ENCODE measurements at regions not wholly inside any gene's neighbourhood (a gene's known extent, or its start where the extent isn't known, plus 50 kb on each side); places are given as distances from the start of the nearest gene placed in this dataset.

GRCh38 chr3:78274475-78275065 is 1234.7 kb downstream of the ROBO2 start:
- no peak for TF ChIP-seq CTCF (IDR thresholded peaks at IDR 0.05; ENCODE audit: low read depth, low read length)
- H3K4me1 ChIP-seq (ENCODE audit: low read depth) = no peaks in the 10 kb centered on the region
- DNase-seq (ENCODE audit: low read depth in 1 of 2, low spot score in 1 of 2) = no peak
- H3K27me3 ChIP-seq = no peaks in the 10 kb centered on the region
- no peak overlapping the region for H3K4me3 ChIP-seq
- no peak overlapping the region for H3K27ac ChIP-seq
- no peaks in the 10 kb centered on the region for H3K36me3 ChIP-seq
- H3K9me3 ChIP-seq (ENCODE audit: low read depth) = no peaks in the 10 kb centered on the region

GRCh38 chr3:78275420-78275852 is 1235.5 kb downstream of the ROBO2 start:
- Histone ChIP-seq H3K9me3 (ENCODE audit: low read depth) (no peaks in the 10 kb centered on the region), H3K4me1 (ENCODE audit: low read depth) (no peaks in the 10 kb centered on the region), H3K27ac (no peak overlapping the region), H3K27me3 (no peaks in the 10 kb centered on the region), H3K4me3 (no peak overlapping the region), H3K36me3 (no peaks in the 10 kb centered on the region)
- no peak for DNase-seq (ENCODE audit: low read depth in 1 of 2, low spot score in 1 of 2)
- no peak for TF ChIP-seq CTCF (IDR thresholded peaks at IDR 0.05; ENCODE audit: low read depth, low read length)

- no peak for DNase-seq (ENCODE audit: low read depth in 1 of 2, low spot score in 1 of 2)
- no peaks in the 10 kb centered on the region for H3K9me3 ChIP-seq (ENCODE audit: low read depth)
Measured at GRCh38 chr3:78277220-78277619, 1237.3 kb downstream of the ROBO2 start.

GRCh38 chr3:78277801-78278200 is 1237.9 kb downstream of the ROBO2 start:
- TF ChIP-seq CTCF (IDR thresholded peaks at IDR 0.05; ENCODE audit: low read depth, low read length) = no peak
- H3K4me3 ChIP-seq = no peak overlapping the region
- H3K9me3 ChIP-seq (ENCODE audit: low read depth) = no peaks in the 10 kb centered on the region
- no peaks in the 10 kb centered on the region for H3K27me3 ChIP-seq
- DNase-seq (ENCODE audit: low read depth in 1 of 2, low spot score in 1 of 2) = no peak
- no peak overlapping the region for H3K27ac ChIP-seq
- no peaks in the 10 kb centered on the region for H3K36me3 ChIP-seq
- no peaks in the 10 kb centered on the region for H3K4me1 ChIP-seq (ENCODE audit: low read depth)

More at GRCh38 chr3:78277220-78277619, 1237.3 kb downstream of the ROBO2 start:
- no peaks in the 10 kb centered on the region for H3K4me1 ChIP-seq (ENCODE audit: low read depth)
- H3K27me3 ChIP-seq = no peaks in the 10 kb centered on the region
- TF ChIP-seq CTCF (IDR thresholded peaks at IDR 0.05; ENCODE audit: low read depth, low read length) = no peak
- no peaks in the 10 kb centered on the region for H3K36me3 ChIP-seq
- no peak overlapping the region for H3K4me3 ChIP-seq
- no peak overlapping the region for H3K27ac ChIP-seq

- no peak for TF ChIP-seq CTCF (IDR thresholded peaks at IDR 0.05; ENCODE audit: low read depth, low read length)
- DNase-seq (ENCODE audit: low read depth in 1 of 2, low spot score in 1 of 2) = no peak
- Histone ChIP-seq H3K27me3 (no peaks in the 10 kb centered on the region), H3K4me1 (ENCODE audit: low read depth) (no peaks in the 10 kb centered on the region), H3K27ac (no peak overlapping the region), H3K9me3 (ENCODE audit: low read depth) (no peaks in the 10 kb centered on the region), H3K36me3 (no peaks in the 10 kb centered on the region), H3K4me3 (no peak overlapping the region)
Measured at GRCh38 chr3:78279091-78279490, 1239.2 kb downstream of the ROBO2 start.

Measured in cardiac muscle cell (in vitro differentiated cells and primary cell).